Keratinocyte (primary cell): ENCODE measurements at regions not wholly inside any gene's neighbourhood (a gene's known extent, or its start where the extent isn't known, plus 50 kb on each side); places are given as distances from the start of the nearest gene placed in this dataset.
A peak's percentile ranks its signal among the peaks of the same experiment; 100 is the strongest.

Source experiments
- DNase-seq: peaks from one replicate; pipeline ENCODE4 v3.0.0-alpha.2; 2011; ENCODE audit warnings: low read depth, missing footprints, low spot score
- FAIRE-seq: peaks from 2 replicates; lab custom pipeline; 2011; peaks lifted over from hg19 to GRCh38; lab: Jason Lieb, UNC
- H2AFZ ChIP-seq: 2 replicates; pipeline ENCODE4 v1.6.0; 2012; ENCODE audit warnings: low read length, control low read depth, inconsistent platforms; ENCODE audit not compliant: control insufficient read depth
- H3K27ac ChIP-seq: 2 replicates; pipeline ENCODE4 v1.5.1; 2011; ENCODE audit warnings: low read length; ENCODE audit not compliant: control insufficient read depth, insufficient read depth
- H3K27me3 ChIP-seq: 3 replicates; pipeline ENCODE4 v1.6.0; 2011; ENCODE audit warnings: low read length; ENCODE audit not compliant: control insufficient read depth, insufficient read depth; ENCODE audit errors: extremely low read depth
- H3K36me3 ChIP-seq, 2 experiments: 2 replicates in 1 of 2; 3 replicates in 1 of 2; pipeline ENCODE4 v1.5.1; 2011; ENCODE audit warnings: low read length in 2 of 2, mild to moderate bottlenecking in 1 of 2; ENCODE audit not compliant: control insufficient read depth in 2 of 2, insufficient read depth in 2 of 2; ENCODE audit errors: extremely low read depth in 1 of 2
- H3K4me1 ChIP-seq: 3 replicates; pipeline ENCODE4 v1.5.1; 2011; ENCODE audit warnings: low read length; ENCODE audit not compliant: control insufficient read depth, insufficient read depth; ENCODE audit errors: extremely low read depth
- H3K4me2 ChIP-seq: 3 replicates; pipeline ENCODE4 v1.6.0; 2011; ENCODE audit warnings: low read depth, low read length; ENCODE audit not compliant: control insufficient read depth, insufficient read depth; ENCODE audit errors: extremely low read depth
- H3K4me3 ChIP-seq, 3 experiments: fragments of 200-600 bp in 1 of 3; sonication (generic) in 1 of 3; 2 replicates in 2 of 3; 3 replicates in 1 of 3; pipeline ENCODE4 v1.5.1; 2011 to 2016; ENCODE audit warnings: low read length in 3 of 3, mild to moderate bottlenecking in 3 of 3, control low read depth in 2 of 3, inconsistent platforms in 1 of 3, low read depth in 1 of 3, mixed read lengths in 1 of 3, mixed run types in 1 of 3, moderate library complexity in 1 of 3; ENCODE audit not compliant: control insufficient read depth in 2 of 3, insufficient read depth in 2 of 3; ENCODE audit errors: extremely low read depth in 1 of 3
- H3K79me2 ChIP-seq: 2 replicates; pipeline ENCODE4 v1.6.0; 2012; ENCODE audit warnings: low read length; ENCODE audit not compliant: control insufficient read depth, insufficient read depth
- H3K9ac ChIP-seq: 3 replicates; pipeline ENCODE4 v1.6.0; 2011; ENCODE audit warnings: low read length; ENCODE audit not compliant: control insufficient read depth, insufficient read depth; ENCODE audit errors: extremely low read depth
- H3K9me1 ChIP-seq: 3 replicates; pipeline ENCODE4 v1.6.0; 2011; ENCODE audit warnings: low read length; ENCODE audit not compliant: control insufficient read depth, insufficient read depth; ENCODE audit errors: extremely low read depth
- H3K9me3 ChIP-seq: 2 replicates; pipeline ENCODE4 v1.5.1; 2012; ENCODE audit warnings: low read depth, low read length; ENCODE audit not compliant: control insufficient read depth
- H4K20me1 ChIP-seq: 3 replicates; pipeline ENCODE4 v1.6.0; 2011; ENCODE audit warnings: low read length; ENCODE audit not compliant: control insufficient read depth, insufficient read depth; ENCODE audit errors: extremely low read depth
- EZH2 ChIP-seq: IDR thresholded peaks from one replicate; pipeline ENCODE4 v1.6.1; 2012; ENCODE audit warnings: inconsistent platforms, mild to moderate bottlenecking, low read length, moderate library complexity
- dilution Hi-C: fragments of 300-500 bp; cut with MboI; formaldehyde crosslinking; loops from one replicate; pipeline ENCODE4 v1.7.0; 2020; ENCODE audit warnings: low sequenced_read_pairs; ENCODE audit not compliant: extremely low pct_ligation_motif_present
- TF ChIP-seq, protein P1 (sequence below), 3 experiments: IDR thresholded peaks in 1 of 3; conservative IDR thresholded peaks in 1 of 3; optimal IDR thresholded peaks in 1 of 3; 2 replicates in 2 of 3; 3 replicates in 1 of 3; pipeline versions ENCODE3 to v1.5.1; 2011; ENCODE audit warnings: low read length in 3 of 3, mild to moderate bottlenecking in 3 of 3, moderate library complexity in 2 of 3, control low read depth in 1 of 3, inconsistent platforms in 1 of 3; ENCODE audit not compliant: insufficient read depth in 2 of 3; ENCODE audit errors: extremely low read depth in 1 of 3

- Histone ChIP-seq H3K27me3 (no peaks in the 10 kb centered on the region), H3K9ac (no peak overlapping the region), H3K27ac (peak overlapping the region; percentile 65), H4K20me1 (no peaks in the 10 kb centered on the region), H3K9me1 (no peaks in the 10 kb centered on the region), H3K4me1 (peaks cover 16% of the 10 kb centered on the region), H3K4me3 (no peak overlapping the region), H3K79me2 (no peaks in the 10 kb centered on the region), H3K9me3 (no peaks in the 10 kb centered on the region), H3K36me3 (no peaks in the 10 kb centered on the region), H2AFZ (no peak overlapping the region), H3K4me2 (peak overlapping the region; percentile 38)
- no peak for DNase-seq
- dilution Hi-C loops: no loop called here
- TF ChIP-seq, protein P1, sequence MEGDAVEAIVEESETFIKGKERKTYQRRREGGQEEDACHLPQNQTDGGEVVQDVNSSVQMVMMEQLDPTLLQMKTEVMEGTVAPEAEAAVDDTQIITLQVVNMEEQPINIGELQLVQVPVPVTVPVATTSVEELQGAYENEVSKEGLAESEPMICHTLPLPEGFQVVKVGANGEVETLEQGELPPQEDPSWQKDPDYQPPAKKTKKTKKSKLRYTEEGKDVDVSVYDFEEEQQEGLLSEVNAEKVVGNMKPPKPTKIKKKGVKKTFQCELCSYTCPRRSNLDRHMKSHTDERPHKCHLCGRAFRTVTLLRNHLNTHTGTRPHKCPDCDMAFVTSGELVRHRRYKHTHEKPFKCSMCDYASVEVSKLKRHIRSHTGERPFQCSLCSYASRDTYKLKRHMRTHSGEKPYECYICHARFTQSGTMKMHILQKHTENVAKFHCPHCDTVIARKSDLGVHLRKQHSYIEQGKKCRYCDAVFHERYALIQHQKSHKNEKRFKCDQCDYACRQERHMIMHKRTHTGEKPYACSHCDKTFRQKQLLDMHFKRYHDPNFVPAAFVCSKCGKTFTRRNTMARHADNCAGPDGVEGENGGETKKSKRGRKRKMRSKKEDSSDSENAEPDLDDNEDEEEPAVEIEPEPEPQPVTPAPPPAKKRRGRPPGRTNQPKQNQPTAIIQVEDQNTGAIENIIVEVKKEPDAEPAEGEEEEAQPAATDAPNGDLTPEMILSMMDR (optimal IDR thresholded peaks at IDR 0.05 in 1 of 3, IDR thresholded peaks at IDR 0.05 in 1 of 3, conservative IDR thresholded peaks at IDR 0.05 in 1 of 3; ENCODE audit: extremely low read depth in 1 of 3, insufficient read depth in 2 of 3, low read length in 3 of 3): no peak
- no peak for TF ChIP-seq EZH2
- no peak for FAIRE-seq
Observed at GRCh38 chr1:194045416-194045815, 859.0 kb upstream of the B3GALT2 start.

GRCh38 chr1:194044892-194045291 is 858.5 kb upstream of the B3GALT2 start:
- H3K79me2 ChIP-seq: no peaks in the 10 kb centered on the region
- H3K4me1 ChIP-seq: peaks cover 17% of the 10 kb centered on the region
- TF ChIP-seq, protein P1 (optimal IDR thresholded peaks at IDR 0.05 in 1 of 3, IDR thresholded peaks at IDR 0.05 in 1 of 3, conservative IDR thresholded peaks at IDR 0.05 in 1 of 3; ENCODE audit: extremely low read depth in 1 of 3, insufficient read depth in 2 of 3, low read length in 3 of 3): peak in 1 of 3 experiments; percentile 6
- no peak for TF ChIP-seq EZH2
- H3K9ac ChIP-seq: no peak overlapping the region
- dilution Hi-C loops: no loop called here
- peak overlapping the region; percentile 65 for H3K27ac ChIP-seq
- peak overlapping the region; percentile 38 for H3K4me2 ChIP-seq
- no peak for DNase-seq
- no peaks in the 10 kb centered on the region for H3K9me3 ChIP-seq
- peak overlapping the region; percentile 41 for H2AFZ ChIP-seq
- no peaks in the 10 kb centered on the region for H3K36me3 ChIP-seq
- H3K9me1 ChIP-seq: no peaks in the 10 kb centered on the region
- no peak overlapping the region for H3K4me3 ChIP-seq
- FAIRE-seq: peak; percentile 20
- H4K20me1 ChIP-seq: no peaks in the 10 kb centered on the region
- no peaks in the 10 kb centered on the region for H3K27me3 ChIP-seq
